ENCODE measurements at regions not wholly inside any gene's neighbourhood (a gene's known extent, or its start where the extent isn't known, plus 50 kb on each side); places are given as distances from the start of the nearest gene placed in this dataset.

DNA sequence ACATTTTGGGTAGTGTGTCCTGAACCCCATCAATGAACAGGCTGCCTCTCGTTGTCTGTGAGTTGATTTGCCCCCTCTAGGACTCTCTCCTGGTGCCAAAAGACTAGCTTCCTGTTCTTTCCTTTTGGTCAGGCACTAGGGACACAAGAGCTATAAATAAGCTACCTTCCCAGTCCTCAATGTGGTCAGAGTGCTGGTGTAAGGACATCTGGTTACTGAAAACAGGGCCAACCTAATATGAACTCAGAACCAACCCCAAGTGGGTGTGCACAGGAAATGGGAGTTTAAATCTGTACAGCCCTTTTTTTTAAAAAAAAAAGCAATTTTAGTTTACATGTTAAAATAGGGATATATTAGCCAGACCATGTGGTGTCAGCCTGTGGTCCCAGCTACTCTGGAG, 129.2 kb downstream of the ZIC5 start:
- TF ChIP-seq, protein P1, sequence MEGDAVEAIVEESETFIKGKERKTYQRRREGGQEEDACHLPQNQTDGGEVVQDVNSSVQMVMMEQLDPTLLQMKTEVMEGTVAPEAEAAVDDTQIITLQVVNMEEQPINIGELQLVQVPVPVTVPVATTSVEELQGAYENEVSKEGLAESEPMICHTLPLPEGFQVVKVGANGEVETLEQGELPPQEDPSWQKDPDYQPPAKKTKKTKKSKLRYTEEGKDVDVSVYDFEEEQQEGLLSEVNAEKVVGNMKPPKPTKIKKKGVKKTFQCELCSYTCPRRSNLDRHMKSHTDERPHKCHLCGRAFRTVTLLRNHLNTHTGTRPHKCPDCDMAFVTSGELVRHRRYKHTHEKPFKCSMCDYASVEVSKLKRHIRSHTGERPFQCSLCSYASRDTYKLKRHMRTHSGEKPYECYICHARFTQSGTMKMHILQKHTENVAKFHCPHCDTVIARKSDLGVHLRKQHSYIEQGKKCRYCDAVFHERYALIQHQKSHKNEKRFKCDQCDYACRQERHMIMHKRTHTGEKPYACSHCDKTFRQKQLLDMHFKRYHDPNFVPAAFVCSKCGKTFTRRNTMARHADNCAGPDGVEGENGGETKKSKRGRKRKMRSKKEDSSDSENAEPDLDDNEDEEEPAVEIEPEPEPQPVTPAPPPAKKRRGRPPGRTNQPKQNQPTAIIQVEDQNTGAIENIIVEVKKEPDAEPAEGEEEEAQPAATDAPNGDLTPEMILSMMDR (IDR thresholded peaks at IDR 0.05; ENCODE audit: unreplicated experiment): no peak
- Mint-ChIP-seq H3K27me3 (ENCODE audit: insufficient read depth, unreplicated experiment) (no peaks in the 10 kb centered on the region), H3K36me3 (ENCODE audit: insufficient read depth, unreplicated experiment) (no peaks in the 10 kb centered on the region), H3K27ac (ENCODE audit: low read depth, unreplicated experiment) (no peak overlapping the region), H3K4me3 (ENCODE audit: unreplicated experiment) (no peak overlapping the region), H3K9me3 (ENCODE audit: unreplicated experiment) (no peaks in the 10 kb centered on the region), H3K4me1 (ENCODE audit: insufficient read depth, unreplicated experiment) (no peaks in the 10 kb centered on the region)
- BruUV-seq (replicated peaks): no TSS peak
- DNase-seq (ENCODE audit: unreplicated experiment): no peak
- POLR2A ChIA-PET: interaction anchor here (0.6 kb wide), 1 partner anchor 92 kb away, joined by 3 read pairs; no protein-coding TSS in a partner anchor
- intact Hi-C loops (cut with micrococcal nuclease): no loop called here
- CTCF ChIA-PET: no interaction called here

DNA sequence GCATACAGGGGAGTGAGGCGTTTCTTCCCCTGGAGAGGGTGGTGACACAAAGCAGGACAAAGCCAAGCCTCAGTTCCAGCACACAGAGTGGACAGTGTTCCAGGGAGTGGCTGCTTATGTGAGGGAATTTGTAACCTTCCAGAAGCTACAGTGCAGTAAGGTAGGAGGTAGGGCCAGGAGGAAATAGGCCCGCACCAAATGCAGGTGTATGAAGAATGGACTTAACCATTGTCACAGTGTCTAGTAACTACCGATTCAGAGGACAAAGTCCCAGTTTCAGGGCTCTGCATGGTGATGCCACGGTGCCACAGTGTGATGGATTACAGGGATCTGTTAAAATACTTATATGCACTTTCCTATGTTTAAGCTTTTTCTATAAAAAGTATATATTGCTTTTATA, 135.3 kb downstream of the ZIC5 start:
- Mint-ChIP-seq H3K27me3 (ENCODE audit: insufficient read depth, unreplicated experiment) (no peaks in the 10 kb centered on the region), H3K27ac (ENCODE audit: low read depth, unreplicated experiment) (no peak overlapping the region), H3K9me3 (ENCODE audit: unreplicated experiment) (no peaks in the 10 kb centered on the region), H3K4me1 (ENCODE audit: insufficient read depth, unreplicated experiment) (peaks cover 5% of the 10 kb centered on the region), H3K36me3 (ENCODE audit: insufficient read depth, unreplicated experiment) (no peaks in the 10 kb centered on the region), H3K4me3 (ENCODE audit: unreplicated experiment) (no peak overlapping the region)
- ChIA-PET CTCF (no interaction called here), POLR2A (no interaction called here)
- BruUV-seq (replicated peaks): no TSS peak
- DNase-seq (ENCODE audit: unreplicated experiment): no peak
- TF ChIP-seq, protein P1 (IDR thresholded peaks at IDR 0.05; ENCODE audit: unreplicated experiment): no peak
- intact Hi-C loops (cut with micrococcal nuclease): no loop called here

- DNase-seq (ENCODE audit: unreplicated experiment): no peak
These were observed 136.1 kb downstream of the ZIC5 start for GRCh38 chr13:99835442-99835841.

DNA sequence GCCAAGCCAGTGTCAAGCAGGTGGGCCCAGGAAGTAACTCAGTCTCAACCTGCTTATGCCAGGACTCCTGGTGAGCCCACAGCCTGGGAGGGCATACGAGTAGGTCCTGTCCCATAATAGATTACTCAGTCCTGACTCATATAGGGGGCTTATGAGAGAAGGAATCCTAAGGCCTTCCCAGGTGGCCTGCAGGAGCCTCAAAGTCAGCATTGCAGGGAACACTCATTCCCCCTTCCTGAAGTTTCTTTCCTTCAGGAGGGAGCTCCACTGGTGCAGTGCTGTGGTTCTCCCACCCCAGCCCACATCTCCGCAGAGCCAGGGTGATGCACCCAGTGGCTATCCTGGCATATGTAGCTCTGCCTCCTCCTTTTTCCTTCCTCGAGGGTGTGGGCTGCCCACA, 137.3 kb downstream of the ZIC5 start:
- Mint-ChIP-seq H3K27me3 (ENCODE audit: insufficient read depth, unreplicated experiment) (no peaks in the 10 kb centered on the region), H3K4me1 (ENCODE audit: insufficient read depth, unreplicated experiment) (peaks cover 5% of the 10 kb centered on the region), H3K27ac (ENCODE audit: low read depth, unreplicated experiment) (no peak overlapping the region), H3K4me3 (ENCODE audit: unreplicated experiment) (no peak overlapping the region), H3K36me3 (ENCODE audit: insufficient read depth, unreplicated experiment) (no peaks in the 10 kb centered on the region), H3K9me3 (ENCODE audit: unreplicated experiment) (no peaks in the 10 kb centered on the region)
- intact Hi-C loops (cut with micrococcal nuclease): no loop called here
- TF ChIP-seq, protein P1 (IDR thresholded peaks at IDR 0.05; ENCODE audit: unreplicated experiment): no peak
- CTCF ChIA-PET: no interaction called here
- no TSS peak for BruUV-seq (replicated peaks)
- POLR2A ChIA-PET: no interaction called here
- no peak for DNase-seq (ENCODE audit: unreplicated experiment)

More at GRCh38 chr13:99835442-99835841, 136.1 kb downstream of the ZIC5 start:
- no peaks in the 10 kb centered on the region for H3K36me3 Mint-ChIP-seq (ENCODE audit: insufficient read depth, unreplicated experiment)
- H3K27me3 Mint-ChIP-seq (ENCODE audit: insufficient read depth, unreplicated experiment): no peaks in the 10 kb centered on the region
- no peak overlapping the region for H3K27ac Mint-ChIP-seq (ENCODE audit: low read depth, unreplicated experiment)
- TF ChIP-seq, protein P1 (IDR thresholded peaks at IDR 0.05; ENCODE audit: unreplicated experiment): no peak
- no peaks in the 10 kb centered on the region for H3K9me3 Mint-ChIP-seq (ENCODE audit: unreplicated experiment)
- BruUV-seq (replicated peaks): no TSS peak
- peaks cover 5% of the 10 kb centered on the region for H3K4me1 Mint-ChIP-seq (ENCODE audit: insufficient read depth, unreplicated experiment)
- H3K4me3 Mint-ChIP-seq (ENCODE audit: unreplicated experiment): no peak overlapping the region
- POLR2A ChIA-PET: no interaction called here
- intact Hi-C loops (cut with micrococcal nuclease): no loop called here
- CTCF ChIA-PET: interaction anchor here (0.6 to 1.0 kb wide), 2 partner anchors 27 to 498 kb away, joined by 4 to 5 read pairs; no protein-coding TSS in a partner anchor

Measured in MCF 10A (cell line).